Esophagus squamous epithelium (tissue), 4 donors: ENCODE measurements at regions not wholly inside any gene's neighbourhood (a gene's known extent, or its start where the extent isn't known, plus 50 kb on each side); places are given as distances from the start of the nearest gene placed in this dataset.

Source experiments
- POLR2A ChIP-seq, 4 donors: fragments of 450-650 bp; IDR thresholded peaks; one replicate each; pipeline ENCODE4 v1.6.1; 2017; ENCODE audit warnings: antibody characterized with exemption in 4 of 4, mild to moderate bottlenecking in 4 of 4, moderate library complexity in 3 of 4
- TF ChIP-seq, protein P1 (sequence below), 6 experiments: fragments of 450-650 bp in 4 of 6; fragments of 200-600 bp in 2 of 6; sonication (generic) in 2 of 6; IDR thresholded peaks; one replicate each; pipeline ENCODE4 v1.5.1; 2016 to 2019; ENCODE audit warnings: antibody characterized with exemption in 6 of 6, mild to moderate bottlenecking in 4 of 6, moderate library complexity in 4 of 6

DNA sequence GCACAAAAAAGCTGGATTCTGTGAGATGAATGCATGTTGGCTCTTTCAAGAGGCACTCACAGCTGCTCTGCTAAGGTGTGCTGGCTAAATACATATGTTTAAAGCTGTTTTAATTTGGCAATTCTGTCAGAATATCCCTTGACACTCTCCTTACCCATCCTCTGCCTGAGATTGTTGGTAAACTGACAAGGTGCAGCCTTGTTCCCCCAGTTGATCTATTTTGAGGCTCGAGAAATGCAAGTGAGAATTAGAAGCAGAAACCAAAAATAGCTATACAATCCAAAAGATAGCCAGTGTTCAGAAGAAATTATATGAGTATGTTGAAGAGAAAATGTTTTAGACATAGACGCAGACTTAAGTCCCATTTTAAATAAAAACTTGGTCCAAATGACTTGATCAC is 971.7 kb upstream of the GYPC start:
- TF ChIP-seq, protein P1, sequence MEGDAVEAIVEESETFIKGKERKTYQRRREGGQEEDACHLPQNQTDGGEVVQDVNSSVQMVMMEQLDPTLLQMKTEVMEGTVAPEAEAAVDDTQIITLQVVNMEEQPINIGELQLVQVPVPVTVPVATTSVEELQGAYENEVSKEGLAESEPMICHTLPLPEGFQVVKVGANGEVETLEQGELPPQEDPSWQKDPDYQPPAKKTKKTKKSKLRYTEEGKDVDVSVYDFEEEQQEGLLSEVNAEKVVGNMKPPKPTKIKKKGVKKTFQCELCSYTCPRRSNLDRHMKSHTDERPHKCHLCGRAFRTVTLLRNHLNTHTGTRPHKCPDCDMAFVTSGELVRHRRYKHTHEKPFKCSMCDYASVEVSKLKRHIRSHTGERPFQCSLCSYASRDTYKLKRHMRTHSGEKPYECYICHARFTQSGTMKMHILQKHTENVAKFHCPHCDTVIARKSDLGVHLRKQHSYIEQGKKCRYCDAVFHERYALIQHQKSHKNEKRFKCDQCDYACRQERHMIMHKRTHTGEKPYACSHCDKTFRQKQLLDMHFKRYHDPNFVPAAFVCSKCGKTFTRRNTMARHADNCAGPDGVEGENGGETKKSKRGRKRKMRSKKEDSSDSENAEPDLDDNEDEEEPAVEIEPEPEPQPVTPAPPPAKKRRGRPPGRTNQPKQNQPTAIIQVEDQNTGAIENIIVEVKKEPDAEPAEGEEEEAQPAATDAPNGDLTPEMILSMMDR (IDR thresholded peaks at IDR 0.05), result no peak
- no peak for TF ChIP-seq POLR2A (IDR thresholded peaks at IDR 0.05)
